ENCODE measurements at regions not wholly inside any gene's neighbourhood (a gene's known extent, or its start where the extent isn't known, plus 50 kb on each side); places are given as distances from the start of the nearest gene placed in this dataset.

GRCh38 chr1:25018110-25018735 is 88.1 kb upstream of the RUNX3 start:
- intact Hi-C loops (cut with micrococcal nuclease; ENCODE audit: unreplicated experiment) = no loop called here
- DNase-seq (ENCODE audit: low spot score) = no peak
- TF ChIP-seq EZH2phosphoT487 (IDR thresholded peaks at IDR 0.05; ENCODE audit: borderline replicate concordance, low read depth, low read length) (no peak), CTCF (conservative IDR thresholded peaks at IDR 0.05; ENCODE audit: low read length) (no peak)
- Histone ChIP-seq H3K9me3 (ENCODE audit: low read length) (no peaks in the 10 kb centered on the region), H2AFZ (ENCODE audit: low read length) (no peak overlapping the region), H3K4me3 (ENCODE audit: low read depth, low read length, poor library complexity, severe bottlenecking) (no peak overlapping the region), H4K20me1 (ENCODE audit: insufficient read depth, low read length) (no peaks in the 10 kb centered on the region), H3K27ac (ENCODE audit: low read depth, low read length, poor library complexity, severe bottlenecking) (peak overlapping the region; percentile 67), H3K79me2 (ENCODE audit: insufficient read depth, low read depth, low read length) (no peaks in the 10 kb centered on the region), H3K4me1 (ENCODE audit: insufficient read depth, low read length, poor library complexity, severe bottlenecking) (peaks cover 49% of the 10 kb centered on the region), H3K36me3 (ENCODE audit: insufficient read depth, low read length) (no peaks in the 10 kb centered on the region), H3K4me2 (ENCODE audit: low read length) (no peak overlapping the region), H3K9me2 (ENCODE audit: insufficient read depth, low read length) (no peaks in the 10 kb centered on the region)
- CTCF ChIA-PET (ENCODE audit: unreplicated experiment) = interaction anchor here (0.5 to 0.9 kb wide), 3 partner anchors 18 to 120 kb away, joined by 3 to 4 read pairs (median 3); no protein-coding TSS in a partner anchor
- no TSS peak for BruUV-seq (replicated peaks)
- POLR2A ChIA-PET = interaction anchor here (1.0 kb wide), 1 partner anchor 64 kb away, joined by 3 read pairs; no protein-coding TSS in a partner anchor

- DNase-seq (ENCODE audit: low spot score) = no peak
- H3K4me2 ChIP-seq (ENCODE audit: low read length) = no peak overlapping the region
- no peak overlapping the region for H3K27ac ChIP-seq (ENCODE audit: low read depth, low read length, poor library complexity, severe bottlenecking)
- intact Hi-C loops (cut with micrococcal nuclease; ENCODE audit: unreplicated experiment) = no loop called here
- H3K4me3 ChIP-seq (ENCODE audit: low read depth, low read length, poor library complexity, severe bottlenecking) = no peak overlapping the region
- no peaks in the 10 kb centered on the region for H3K9me2 ChIP-seq (ENCODE audit: insufficient read depth, low read length)
- TF ChIP-seq CTCF (conservative IDR thresholded peaks at IDR 0.05; ENCODE audit: low read length) (no peak), EZH2phosphoT487 (IDR thresholded peaks at IDR 0.05; ENCODE audit: borderline replicate concordance, low read depth, low read length) (no peak)
- CTCF ChIA-PET (ENCODE audit: unreplicated experiment) = no interaction called here
- no peak overlapping the region for H2AFZ ChIP-seq (ENCODE audit: low read length)
- H3K9me3 ChIP-seq (ENCODE audit: low read length) = no peaks in the 10 kb centered on the region
- no peaks in the 10 kb centered on the region for H3K79me2 ChIP-seq (ENCODE audit: insufficient read depth, low read depth, low read length)
- H4K20me1 ChIP-seq (ENCODE audit: insufficient read depth, low read length) = no peaks in the 10 kb centered on the region
- no peaks in the 10 kb centered on the region for H3K36me3 ChIP-seq (ENCODE audit: insufficient read depth, low read length)
- POLR2A ChIA-PET = no interaction called here
- BruUV-seq (replicated peaks) = no TSS peak
- H3K4me1 ChIP-seq (ENCODE audit: insufficient read depth, low read length, poor library complexity, severe bottlenecking) = peaks cover 42% of the 10 kb centered on the region
These were observed 87.5 kb upstream of the RUNX3 start for GRCh38 chr1:25017436-25018109.
